Activated CD4-positive, alpha-beta memory T cell treated with anti-CD3 and anti-CD28 coated beads, Interleukin-2, amount 10 ng/mL, durations not matched to agents 7 days and 5 days (primary cell): ENCODE measurements at regions not wholly inside any gene's neighbourhood (a gene's known extent, or its start where the extent isn't known, plus 50 kb on each side); places are given as distances from the start of the nearest gene placed in this dataset.
"Not testable (repeated sequence)": the region's sequence is repeated elsewhere in the genome, so short reads cannot be mapped to it uniquely, and the experiment has no call there.

Source experiments
- CTCF ChIA-PET: fragments of 350-600 bp; sonication (Branson Sonifier 250); formaldehyde crosslinking; loops from one replicate; lab custom pipeline; 2021; ENCODE audit warnings: antibody characterized with exemption, inconsistent platforms; lab: Charles Lee
- POLR2A ChIA-PET: fragments of 350-600 bp; sonication (Branson Sonifier 250); formaldehyde crosslinking; loops from one replicate; lab custom pipeline; 2021; ENCODE audit warnings: antibody characterized with exemption; lab: Charles Lee
- DNase-seq: peaks from one replicate; pipeline ENCODE4 v3.0.0-alpha.2; 2020
- H3K27ac Mint-ChIP-seq: one replicate; pipeline ENCODE4 v1.8.0; 2021; ENCODE audit warnings: mild to moderate bottlenecking, mixed read lengths
- H3K27me3 Mint-ChIP-seq: one replicate; pipeline ENCODE4 v1.8.0; 2021; ENCODE audit warnings: mixed read lengths
- H3K36me3 Mint-ChIP-seq: one replicate; pipeline ENCODE4 v1.8.0; 2021; ENCODE audit warnings: low read depth, mixed read lengths
- H3K4me1 Mint-ChIP-seq: one replicate; pipeline ENCODE4 v1.8.0; 2021; ENCODE audit warnings: mixed read lengths
- H3K4me3 Mint-ChIP-seq: one replicate; pipeline ENCODE4 v1.8.0; 2021; ENCODE audit warnings: mild to moderate bottlenecking, mixed read lengths
- H3K9me3 Mint-ChIP-seq: one replicate; pipeline ENCODE4 v1.8.0; 2021; ENCODE audit warnings: mixed read lengths

GRCh38 chr15:69767191-69767590, 314.6 kb downstream of the RPLP1 start:
- POLR2A ChIA-PET: no interaction called here
- peaks cover 46% of the 10 kb centered on the region for H3K27me3 Mint-ChIP-seq
- DNase-seq: no peak
- peaks cover 15% of the 10 kb centered on the region for H3K4me1 Mint-ChIP-seq
- peaks cover 21% of the 10 kb centered on the region for H3K36me3 Mint-ChIP-seq
- H3K4me3 Mint-ChIP-seq: no peak overlapping the region
- peaks cover 23% of the 10 kb centered on the region for H3K9me3 Mint-ChIP-seq
- CTCF ChIA-PET: no interaction called here
- no peak overlapping the region for H3K27ac Mint-ChIP-seq

- POLR2A ChIA-PET, CTCF ChIA-PET, DNase-seq, H3K27ac Mint-ChIP-seq, H3K4me3 Mint-ChIP-seq: not testable (repeated sequence)
- peaks cover 24% of the 10 kb centered on the region for H3K36me3 Mint-ChIP-seq
- H3K27me3 Mint-ChIP-seq: peaks cover 42% of the 10 kb centered on the region
- H3K4me1 Mint-ChIP-seq: peaks cover 12% of the 10 kb centered on the region
- H3K9me3 Mint-ChIP-seq: peaks cover 23% of the 10 kb centered on the region
Measured at GRCh38 chr15:69769336-69769735, 316.7 kb downstream of the RPLP1 start.

GRCh38 chr15:69774258-69774657, 321.6 kb downstream of the RPLP1 start:
- CTCF ChIA-PET, POLR2A ChIA-PET, H3K4me3 Mint-ChIP-seq, DNase-seq, H3K27ac Mint-ChIP-seq, H3K4me1 Mint-ChIP-seq: not testable (repeated sequence)
- peaks cover 25% of the 10 kb centered on the region for H3K36me3 Mint-ChIP-seq
- peaks cover 52% of the 10 kb centered on the region for H3K27me3 Mint-ChIP-seq
- H3K9me3 Mint-ChIP-seq: peaks cover 18% of the 10 kb centered on the region

DNA sequence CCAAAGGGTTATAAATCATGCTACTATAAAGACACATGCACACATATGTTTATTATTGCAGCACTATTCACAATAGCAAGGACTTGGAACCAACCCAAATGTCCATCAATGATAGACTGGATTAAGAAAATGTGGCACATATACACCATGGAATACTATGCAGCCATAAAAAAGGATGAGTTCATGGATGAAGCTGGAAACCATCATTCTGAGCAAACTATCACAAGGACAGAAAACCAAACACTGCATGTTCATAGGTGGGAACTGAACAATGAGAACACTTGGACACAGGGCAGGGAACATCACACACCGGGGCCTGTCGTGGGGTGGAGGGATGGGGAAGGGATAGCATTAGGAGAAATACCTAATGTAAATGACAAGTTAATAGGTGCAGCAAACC, 322.1 kb downstream of the RPLP1 start:
- H3K9me3 Mint-ChIP-seq: peaks cover 18% of the 10 kb centered on the region
- H3K4me1 Mint-ChIP-seq, H3K27ac Mint-ChIP-seq, DNase-seq, POLR2A ChIA-PET, CTCF ChIA-PET, H3K4me3 Mint-ChIP-seq: not testable (repeated sequence)
- peaks cover 25% of the 10 kb centered on the region for H3K36me3 Mint-ChIP-seq
- peaks cover 52% of the 10 kb centered on the region for H3K27me3 Mint-ChIP-seq

GRCh38 chr15:69777356-69777755, 320.4 kb downstream of the TLE3 start:
- CTCF ChIA-PET: no interaction called here
- no peak overlapping the region for H3K27ac Mint-ChIP-seq
- POLR2A ChIA-PET: no interaction called here
- H3K36me3 Mint-ChIP-seq: peaks cover 13% of the 10 kb centered on the region
- no peak for DNase-seq
- H3K27me3 Mint-ChIP-seq: peaks cover 40% of the 10 kb centered on the region
- peaks cover 6% of the 10 kb centered on the region for H3K4me1 Mint-ChIP-seq
- H3K4me3 Mint-ChIP-seq: no peak overlapping the region
- peaks cover 7% of the 10 kb centered on the region for H3K9me3 Mint-ChIP-seq

DNA sequence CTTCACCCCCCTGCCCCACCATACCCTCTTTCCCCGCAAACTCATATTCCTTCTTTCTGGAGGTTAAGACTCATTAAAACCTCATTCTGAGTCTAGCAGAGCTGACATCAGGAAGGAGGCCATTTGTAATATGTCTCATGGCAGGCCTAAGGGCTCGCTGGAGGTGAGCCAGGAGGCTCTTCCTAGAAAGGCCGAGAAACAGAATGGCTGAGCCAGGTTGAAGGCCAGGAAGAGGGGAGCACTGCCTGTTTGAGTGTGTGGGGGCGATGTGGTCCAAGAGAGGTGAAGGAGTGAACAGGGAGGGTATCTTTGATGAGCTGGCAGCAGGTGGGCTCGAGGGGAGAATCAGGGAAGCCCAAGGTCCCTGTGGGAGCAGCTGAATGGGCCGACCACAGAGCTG, 317.3 kb downstream of the TLE3 start:
- H3K4me1 Mint-ChIP-seq: peaks cover 3% of the 10 kb centered on the region
- peaks cover 4% of the 10 kb centered on the region for H3K36me3 Mint-ChIP-seq
- CTCF ChIA-PET: no interaction called here
- H3K9me3 Mint-ChIP-seq: peaks cover 4% of the 10 kb centered on the region
- no peak for DNase-seq
- H3K27ac Mint-ChIP-seq: no peak overlapping the region
- H3K4me3 Mint-ChIP-seq: no peak overlapping the region
- POLR2A ChIA-PET: no interaction called here
- H3K27me3 Mint-ChIP-seq: peaks cover 36% of the 10 kb centered on the region

DNA sequence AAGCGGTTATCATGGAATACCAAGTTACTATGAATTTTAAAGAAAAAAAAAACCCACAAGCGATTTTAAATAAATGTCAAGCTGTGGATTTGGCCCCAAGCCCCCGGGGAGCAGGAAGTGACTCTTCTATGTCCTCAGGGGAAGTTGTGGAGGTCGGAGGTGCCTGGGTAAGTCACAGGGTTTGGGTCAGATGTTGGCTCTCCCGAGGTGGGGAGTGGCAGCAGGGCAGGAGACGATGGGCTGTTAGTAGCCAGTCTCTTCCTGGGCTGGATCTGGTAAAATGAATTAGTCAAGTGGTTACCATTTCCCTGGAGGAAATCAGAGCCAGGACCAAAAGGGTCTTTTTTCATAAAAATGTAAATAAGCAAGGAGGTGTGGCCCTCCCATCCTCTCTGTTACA, 316.7 kb downstream of the TLE3 start:
- H3K4me1 Mint-ChIP-seq: peaks cover 3% of the 10 kb centered on the region
- peaks cover 4% of the 10 kb centered on the region for H3K36me3 Mint-ChIP-seq
- peaks cover 33% of the 10 kb centered on the region for H3K27me3 Mint-ChIP-seq
- peaks cover 4% of the 10 kb centered on the region for H3K9me3 Mint-ChIP-seq
- DNase-seq: no peak
- H3K27ac Mint-ChIP-seq: no peak overlapping the region
- ChIA-PET POLR2A (no interaction called here), CTCF (no interaction called here)
- no peak overlapping the region for H3K4me3 Mint-ChIP-seq

GRCh38 chr15:69781411-69782125, 316.1 kb downstream of the TLE3 start:
- H3K36me3 Mint-ChIP-seq: peaks cover 4% of the 10 kb centered on the region
- H3K27me3 Mint-ChIP-seq: peaks cover 31% of the 10 kb centered on the region
- H3K4me1 Mint-ChIP-seq: peaks cover 3% of the 10 kb centered on the region
- no peak overlapping the region for H3K27ac Mint-ChIP-seq
- no peak for DNase-seq
- H3K9me3 Mint-ChIP-seq: peaks cover 4% of the 10 kb centered on the region
- no peak overlapping the region for H3K4me3 Mint-ChIP-seq
- ChIA-PET CTCF (no interaction called here), POLR2A (interaction anchor here (0.9 kb wide), 1 partner anchor 19 kb away, joined by 3 read pairs; no protein-coding TSS in a partner anchor)

DNA sequence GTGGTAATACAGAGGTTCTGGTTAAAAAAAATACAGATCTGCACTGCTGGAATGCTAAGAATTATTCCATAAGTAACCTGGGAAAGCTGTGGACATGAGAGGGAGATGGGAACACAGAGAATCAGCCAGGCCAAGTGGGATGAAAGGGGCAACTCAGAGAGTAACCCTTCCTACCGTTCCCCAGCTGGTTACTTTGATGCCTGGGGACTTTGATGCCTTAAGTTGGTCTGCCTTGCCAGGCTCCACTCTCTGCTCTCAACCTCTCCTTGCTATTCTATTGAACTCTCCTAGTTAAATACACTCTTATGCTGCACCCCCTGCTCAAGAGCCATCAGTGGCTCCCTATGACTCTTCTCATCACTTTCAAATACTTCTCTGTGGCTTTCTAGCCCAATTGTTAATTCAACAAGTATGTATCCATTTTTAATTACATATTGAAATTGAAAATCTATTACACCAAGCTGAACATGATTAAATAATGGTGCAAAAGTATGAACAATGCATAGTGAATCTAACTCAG, 315.5 kb downstream of the TLE3 start:
- no peak overlapping the region for H3K4me3 Mint-ChIP-seq
- peaks cover 4% of the 10 kb centered on the region for H3K9me3 Mint-ChIP-seq
- peaks cover 3% of the 10 kb centered on the region for H3K4me1 Mint-ChIP-seq
- no peak for DNase-seq
- CTCF ChIA-PET: no interaction called here
- H3K27me3 Mint-ChIP-seq: peaks cover 28% of the 10 kb centered on the region
- POLR2A ChIA-PET: interaction anchor here (0.9 kb wide), 1 partner anchor 19 kb away, joined by 3 read pairs; no protein-coding TSS in a partner anchor
- no peak overlapping the region for H3K27ac Mint-ChIP-seq
- H3K36me3 Mint-ChIP-seq: peaks cover 4% of the 10 kb centered on the region

DNA sequence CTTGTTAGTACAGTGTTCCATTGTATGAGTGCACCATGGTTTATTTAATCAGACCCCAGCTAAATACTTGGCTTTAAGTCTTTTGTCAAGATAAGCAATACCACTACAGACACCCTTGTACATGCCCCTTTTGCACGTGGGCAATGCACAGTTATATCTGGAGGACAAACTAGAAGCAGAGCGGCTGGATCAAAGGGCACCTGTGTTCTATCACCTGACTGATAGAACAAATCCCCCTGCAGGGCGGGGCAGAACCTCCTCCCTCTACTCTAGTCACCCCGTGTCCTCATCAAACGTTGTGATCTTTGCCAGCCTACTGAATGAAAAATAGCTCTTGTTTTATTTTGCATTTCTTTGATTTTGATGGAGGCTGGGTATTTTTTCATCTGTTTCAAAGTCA, 314.9 kb downstream of the TLE3 start:
- no peak overlapping the region for H3K4me3 Mint-ChIP-seq
- CTCF ChIA-PET: no interaction called here
- POLR2A ChIA-PET: no interaction called here
- no peak overlapping the region for H3K27ac Mint-ChIP-seq
- H3K27me3 Mint-ChIP-seq: peaks cover 23% of the 10 kb centered on the region
- peaks cover 3% of the 10 kb centered on the region for H3K4me1 Mint-ChIP-seq
- no peaks in the 10 kb centered on the region for H3K36me3 Mint-ChIP-seq
- DNase-seq: no peak
- no peaks in the 10 kb centered on the region for H3K9me3 Mint-ChIP-seq

- no peaks in the 10 kb centered on the region for H3K36me3 Mint-ChIP-seq
- H3K9me3 Mint-ChIP-seq: no peaks in the 10 kb centered on the region
- H3K4me1 Mint-ChIP-seq: peaks cover 3% of the 10 kb centered on the region
- DNase-seq: no peak
- ChIA-PET POLR2A (no interaction called here), CTCF (no interaction called here)
- H3K27me3 Mint-ChIP-seq: peaks cover 19% of the 10 kb centered on the region
- no peak overlapping the region for H3K4me3 Mint-ChIP-seq
- H3K27ac Mint-ChIP-seq: no peak overlapping the region
Measured at GRCh38 chr15:69783211-69783610, 314.5 kb downstream of the TLE3 start.

DNA sequence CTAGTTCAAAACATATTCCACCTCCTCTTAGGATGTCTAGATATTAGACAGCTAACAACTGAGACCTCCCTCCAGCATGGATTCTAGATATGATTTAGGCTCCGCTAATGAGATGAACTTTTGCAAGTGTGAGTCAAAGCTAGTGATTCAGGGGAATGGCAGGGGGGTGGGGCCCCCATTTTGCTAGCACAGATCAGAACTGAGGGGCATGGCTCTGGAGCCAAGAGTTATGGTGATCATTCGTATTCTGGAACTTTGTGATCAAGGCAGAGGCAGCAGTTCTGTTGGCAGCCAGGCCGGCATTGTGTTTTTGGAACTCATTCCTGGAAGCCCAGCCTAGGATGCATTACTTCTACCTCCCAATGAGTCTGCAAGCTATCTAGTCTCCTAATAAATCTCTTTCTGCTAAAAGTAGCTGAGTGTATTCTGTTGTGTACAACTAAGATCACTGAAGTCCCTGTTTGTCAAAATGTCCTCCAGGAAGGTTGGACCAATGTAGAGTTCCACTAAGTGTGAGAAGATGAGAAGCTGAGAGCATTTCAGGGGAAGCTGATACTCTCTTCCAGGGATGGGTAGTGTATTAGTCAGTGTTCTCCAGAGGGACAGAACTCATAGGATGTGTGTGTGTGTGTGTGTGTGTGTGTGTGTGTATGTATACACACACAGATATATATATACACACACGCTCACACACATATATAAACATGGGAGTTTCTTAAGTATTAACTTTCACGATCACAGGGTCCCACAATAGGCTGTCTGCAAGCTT, 312.7 kb downstream of the TLE3 start:
- CTCF ChIA-PET: no interaction called here
- H3K27ac Mint-ChIP-seq: no peak overlapping the region
- no peak overlapping the region for H3K4me3 Mint-ChIP-seq
- no peak for DNase-seq
- no peaks in the 10 kb centered on the region for H3K36me3 Mint-ChIP-seq
- H3K4me1 Mint-ChIP-seq: peaks cover 3% of the 10 kb centered on the region
- H3K9me3 Mint-ChIP-seq: no peaks in the 10 kb centered on the region
- POLR2A ChIA-PET: no interaction called here
- H3K27me3 Mint-ChIP-seq: peaks cover 16% of the 10 kb centered on the region

DNA sequence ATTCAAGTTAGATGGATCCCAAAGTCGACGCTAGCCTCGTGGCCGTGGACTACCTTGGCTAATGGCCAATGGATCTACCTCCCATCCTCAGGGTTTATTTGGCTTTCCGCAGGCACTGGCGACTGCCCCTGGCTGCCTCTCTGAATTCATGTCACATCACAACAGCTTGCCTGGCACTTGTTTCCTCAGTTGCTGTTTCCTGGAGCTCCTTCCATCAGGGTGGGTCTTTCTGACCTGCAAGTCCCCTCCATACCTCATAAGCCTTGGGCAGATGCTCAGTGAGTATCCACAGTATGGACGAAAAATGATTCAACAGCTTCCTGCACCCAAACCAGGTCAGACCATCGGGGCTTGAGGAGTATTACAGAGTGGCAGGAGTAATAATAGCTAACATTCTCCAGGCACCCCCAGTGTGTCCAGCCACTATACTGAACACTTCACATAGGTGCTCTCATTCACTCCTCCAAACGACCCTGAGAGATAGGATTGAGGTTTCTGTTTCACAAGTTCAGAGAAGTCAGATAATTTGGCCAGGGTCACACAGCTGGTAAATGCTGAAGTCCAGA, 311.5 kb downstream of the TLE3 start:
- no peak for DNase-seq
- ChIA-PET POLR2A (interaction anchor here (1.5 kb wide), 1 partner anchor 28 kb away, joined by 3 read pairs; no protein-coding TSS in a partner anchor), CTCF (no interaction called here)
- Mint-ChIP-seq H3K27me3 (peaks cover 16% of the 10 kb centered on the region), H3K27ac (no peak overlapping the region), H3K4me1 (peaks cover 3% of the 10 kb centered on the region), H3K4me3 (no peak overlapping the region), H3K9me3 (peaks cover 4% of the 10 kb centered on the region), H3K36me3 (no peaks in the 10 kb centered on the region)
